ENCODE measurements at regions not wholly inside any gene's neighbourhood (a gene's known extent, or its start where the extent isn't known, plus 50 kb on each side); places are given as distances from the start of the nearest gene placed in this dataset.

DNA sequence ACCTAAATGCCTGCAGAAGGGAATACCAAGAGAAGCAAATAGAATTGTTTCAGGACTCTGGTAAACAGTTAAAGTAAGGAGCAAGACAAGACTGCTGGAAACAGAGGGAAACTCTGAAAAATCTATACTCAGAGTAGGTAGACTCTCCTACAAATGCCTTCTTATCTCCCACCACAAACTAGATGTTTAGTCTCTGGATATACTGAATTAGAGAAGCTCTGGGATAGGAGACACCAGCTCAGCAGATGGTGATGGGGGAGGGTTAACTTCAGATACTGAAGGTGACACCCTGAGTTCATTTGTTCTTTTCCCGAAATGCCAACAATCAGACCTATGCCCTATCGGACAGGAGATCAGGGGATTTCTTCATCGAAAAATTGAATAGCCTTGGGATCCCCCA is 54.1 kb upstream of the CHD1 start:
- DNase-seq (no peak), ATAC-seq (no peak)
- intact Hi-C loops (cut with micrococcal nuclease), result no loop called here

Measured in left ventricle myocardium superior (tissue), 1 donor.